ENCODE measurements at regions not wholly inside any gene's neighbourhood (a gene's known extent, or its start where the extent isn't known, plus 50 kb on each side); places are given as distances from the start of the nearest gene placed in this dataset.
"Not testable (repeated sequence)": the region's sequence is repeated elsewhere in the genome, so short reads cannot be mapped to it uniquely, and the experiment has no call there.

DNA sequence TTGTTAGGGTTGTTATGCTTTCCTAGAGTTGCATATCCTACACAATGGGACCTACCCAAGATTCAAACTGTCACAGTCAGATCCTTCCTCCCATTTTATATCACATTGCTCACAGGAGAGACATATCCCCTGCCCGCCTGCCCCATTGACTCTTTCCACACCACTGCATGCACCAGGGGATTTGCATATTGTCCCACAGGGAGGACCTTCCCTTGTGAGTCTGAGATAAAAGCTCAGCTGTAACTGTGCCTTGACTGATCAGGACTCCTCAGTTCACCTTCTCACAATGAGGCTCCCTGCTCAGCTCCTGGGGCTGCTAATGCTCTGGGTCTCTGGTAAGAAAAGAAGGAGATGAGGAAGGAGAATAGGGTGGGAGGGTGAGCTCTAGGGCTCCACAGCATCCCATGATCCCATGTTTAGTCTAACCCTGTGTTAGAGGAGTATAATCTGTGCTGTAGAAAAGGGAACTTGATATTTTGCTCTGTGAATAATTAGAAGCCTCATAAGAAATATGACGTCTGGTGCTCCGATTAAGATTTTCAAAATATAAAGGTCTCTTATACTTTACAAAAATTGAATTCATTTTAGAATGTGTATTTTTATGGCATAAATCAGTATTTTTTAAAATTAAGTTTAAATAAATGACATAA, 1268.4 kb downstream of the RPIA start:
- DNase-seq (ENCODE audit: low read depth), result not testable (repeated sequence)

DNA sequence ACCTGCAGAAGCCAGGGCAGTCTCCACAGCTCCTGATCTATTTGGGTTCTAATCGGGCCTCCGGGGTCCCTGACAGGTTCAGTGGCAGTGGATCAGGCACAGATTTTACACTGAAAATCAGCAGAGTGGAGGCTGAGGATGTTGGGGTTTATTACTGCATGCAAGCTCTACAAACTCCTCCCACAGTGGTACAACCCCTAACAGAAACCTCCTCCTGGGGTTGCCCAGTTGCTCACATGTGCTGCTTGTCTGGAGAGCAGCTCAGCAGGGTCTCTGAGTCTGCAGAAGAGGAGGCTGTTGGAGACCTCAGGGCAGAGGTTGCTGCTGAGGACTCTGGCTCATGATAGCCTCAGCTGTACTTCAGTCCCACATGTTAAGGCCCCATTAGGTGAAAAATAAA, 1269.1 kb downstream of the RPIA start:
- DNase-seq (ENCODE audit: low read depth), result not testable (repeated sequence)

DNA sequence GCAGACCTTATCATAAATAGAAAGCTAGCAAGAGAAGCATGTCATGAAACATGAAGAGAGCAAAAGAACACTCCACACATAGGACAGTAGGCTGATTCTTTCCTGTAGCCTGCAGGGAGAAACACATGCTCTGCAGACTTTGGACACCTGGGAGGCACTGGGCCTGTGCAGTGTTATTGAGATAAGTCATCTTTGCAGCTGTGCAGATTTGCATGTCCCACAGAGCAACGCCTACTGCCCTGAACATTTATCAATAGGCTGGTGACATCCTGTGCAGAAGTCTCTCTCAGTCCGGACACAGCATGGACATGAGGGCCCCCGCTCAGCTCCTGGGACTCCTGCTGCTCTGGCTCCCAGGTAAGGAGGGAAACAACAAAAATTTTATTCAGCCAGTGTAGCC, 1277.1 kb downstream of the RPIA start:
- DNase-seq (ENCODE audit: low read depth), result not testable (repeated sequence)

DNA sequence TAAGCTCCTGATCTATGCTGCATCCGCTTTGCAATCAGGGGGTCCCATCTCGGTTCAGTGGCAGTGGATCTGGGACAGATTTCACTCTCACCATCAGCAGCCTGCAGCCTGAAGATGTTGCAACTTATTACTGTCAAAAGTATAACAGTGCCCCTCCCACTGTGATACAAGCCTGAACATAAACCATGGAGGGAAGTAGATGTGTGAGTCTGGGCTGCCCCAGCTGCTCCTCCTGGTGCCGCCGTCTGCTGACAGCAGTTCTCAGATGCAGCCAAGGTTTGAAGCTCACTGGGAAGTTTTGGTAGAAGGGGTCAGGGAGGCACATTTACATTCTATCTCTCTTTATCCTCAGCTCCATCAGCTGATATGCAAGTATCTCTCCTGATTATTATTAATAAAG, 1277.7 kb downstream of the RPIA start:
- DNase-seq (ENCODE audit: low read depth), result not testable (repeated sequence)

DNA sequence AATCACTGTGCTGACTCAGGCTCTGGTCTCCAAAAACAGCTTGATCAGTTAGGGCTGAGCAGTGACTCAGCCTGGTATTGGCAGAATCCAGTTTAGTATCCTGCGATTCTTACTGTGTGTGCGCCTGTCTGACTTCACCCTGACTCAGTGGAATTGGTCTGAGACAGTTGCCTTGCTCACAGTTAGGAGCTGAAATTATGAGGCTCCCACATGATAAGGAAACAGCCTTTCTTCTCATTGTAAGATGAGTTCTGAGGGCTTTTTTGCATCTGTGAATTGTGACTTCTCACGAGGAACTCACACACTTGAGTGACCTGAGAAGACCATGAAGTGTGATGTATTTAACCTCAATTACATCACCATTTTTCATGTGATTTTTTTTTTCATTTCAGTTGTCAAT, 1282.4 kb downstream of the RPIA start:
- DNase-seq (ENCODE audit: low read depth), result peak; percentile 86

DNA sequence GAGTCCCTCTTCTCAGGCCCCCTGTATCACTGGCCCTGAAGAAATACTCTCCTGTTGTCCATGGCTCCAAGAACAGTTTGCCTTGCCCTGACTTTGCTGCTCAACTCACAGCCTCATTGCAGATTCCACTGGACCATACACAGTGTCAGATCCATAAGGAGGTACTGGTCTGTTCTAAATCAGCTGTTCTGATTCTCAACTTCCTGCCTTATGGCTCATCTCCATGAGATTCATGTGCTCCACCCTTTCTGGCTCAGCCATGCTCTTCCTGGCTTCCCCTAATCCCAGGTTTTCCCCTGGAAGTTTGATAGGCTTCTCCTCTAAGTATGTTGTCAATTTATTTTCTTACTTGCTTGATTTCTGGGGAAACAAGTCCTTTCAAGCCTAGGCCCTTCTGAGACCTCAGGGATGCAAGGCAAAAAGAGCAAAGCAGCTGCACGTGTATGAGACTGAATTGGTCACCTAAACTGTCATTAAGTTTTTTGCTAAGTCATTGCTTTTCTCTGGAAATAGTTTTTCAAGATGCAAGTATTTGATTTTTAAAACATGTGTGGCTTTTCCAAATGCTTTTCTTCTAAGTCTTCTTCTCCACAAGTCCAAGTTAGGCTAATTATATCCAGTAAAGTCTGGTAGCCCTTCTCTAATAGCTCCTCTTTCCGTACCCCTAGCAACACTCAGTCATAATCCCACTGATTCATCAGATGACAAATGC, 1288.5 kb downstream of the RPIA start:
- not testable (repeated sequence) for DNase-seq (ENCODE audit: low read depth)

DNA sequence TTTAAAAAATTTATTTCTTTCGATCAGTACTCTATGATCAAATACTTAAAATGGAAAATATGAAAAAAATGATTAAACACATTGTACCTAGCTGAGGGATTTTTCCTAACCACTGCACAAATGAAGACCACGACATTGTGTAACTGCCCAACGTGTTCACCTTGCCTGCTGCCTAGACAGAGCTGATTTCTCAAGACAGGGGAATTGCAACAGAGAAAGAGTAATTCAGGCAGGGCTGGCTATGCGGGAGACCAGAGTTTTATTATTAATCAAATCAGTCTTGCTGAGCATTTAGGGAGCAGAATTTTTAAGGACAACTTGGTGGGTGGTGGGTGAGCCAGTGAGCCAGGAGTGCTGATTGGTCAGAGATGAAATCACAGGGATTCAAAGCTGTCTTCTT, 1290.8 kb downstream of the RPIA start:
- DNase-seq (ENCODE audit: low read depth), result not testable (repeated sequence)

DNA sequence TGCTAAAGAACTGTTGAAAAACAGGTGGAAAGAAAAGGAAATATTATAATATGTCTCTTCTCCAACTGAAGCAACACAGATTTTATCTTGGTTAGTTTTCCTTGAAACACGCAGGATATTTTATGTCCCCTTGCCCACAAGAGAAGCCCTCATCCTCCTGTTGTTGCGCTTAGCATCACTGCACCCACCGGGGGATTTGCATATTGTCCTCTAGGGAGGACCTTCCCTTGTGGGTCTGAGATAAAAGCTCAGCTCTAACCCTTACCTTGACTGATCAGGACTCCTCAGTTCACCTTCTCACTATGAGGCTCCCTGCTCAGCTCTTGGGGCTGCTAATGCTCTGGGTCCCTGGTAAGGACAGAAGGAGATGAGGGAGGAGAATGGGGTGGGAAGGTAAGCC, 1294.2 kb downstream of the RPIA start:
- DNase-seq (ENCODE audit: low read depth), result not testable (repeated sequence)

DNA sequence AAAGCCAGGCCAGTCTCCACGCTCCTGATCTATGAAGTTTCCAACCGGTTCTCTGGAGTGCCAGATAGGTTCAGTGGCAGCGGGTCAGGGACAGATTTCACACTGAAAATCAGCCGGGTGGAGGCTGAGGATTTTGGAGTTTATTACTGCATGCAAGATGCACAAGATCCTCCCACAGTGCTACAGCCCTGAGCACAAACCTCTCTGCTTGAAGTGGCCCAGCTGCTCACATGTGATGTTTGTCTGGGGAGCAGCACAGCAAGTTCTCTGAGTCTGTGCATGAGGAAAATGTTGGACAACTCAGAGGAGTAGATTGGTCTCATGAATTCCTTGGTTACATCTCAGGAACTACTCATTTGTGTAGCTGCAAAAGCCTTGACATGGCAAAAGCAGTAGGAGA, 1295.1 kb downstream of the RPIA start:
- DNase-seq (ENCODE audit: low read depth), result not testable (repeated sequence)

DNA sequence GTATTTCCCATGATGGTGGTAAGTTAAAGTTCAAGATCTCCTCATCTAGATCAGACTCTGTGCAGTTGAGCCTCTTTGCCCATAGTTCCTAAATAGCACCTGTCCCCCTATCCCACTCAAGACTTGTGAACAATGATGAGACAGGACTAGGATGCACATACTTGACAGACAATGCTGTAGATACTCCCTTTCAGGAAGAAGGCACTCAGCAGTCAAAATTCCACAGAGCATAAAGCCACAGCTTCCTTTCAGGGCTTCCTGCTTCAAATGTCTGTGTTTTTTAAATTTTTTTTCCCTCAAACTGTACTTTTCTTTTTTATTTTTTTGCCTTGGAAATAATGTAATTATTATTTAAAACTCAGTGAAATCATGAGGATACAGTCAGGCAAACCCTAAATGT, 1305.3 kb downstream of the RPIA start:
- DNase-seq (ENCODE audit: low read depth), result not testable (repeated sequence)

DNA sequence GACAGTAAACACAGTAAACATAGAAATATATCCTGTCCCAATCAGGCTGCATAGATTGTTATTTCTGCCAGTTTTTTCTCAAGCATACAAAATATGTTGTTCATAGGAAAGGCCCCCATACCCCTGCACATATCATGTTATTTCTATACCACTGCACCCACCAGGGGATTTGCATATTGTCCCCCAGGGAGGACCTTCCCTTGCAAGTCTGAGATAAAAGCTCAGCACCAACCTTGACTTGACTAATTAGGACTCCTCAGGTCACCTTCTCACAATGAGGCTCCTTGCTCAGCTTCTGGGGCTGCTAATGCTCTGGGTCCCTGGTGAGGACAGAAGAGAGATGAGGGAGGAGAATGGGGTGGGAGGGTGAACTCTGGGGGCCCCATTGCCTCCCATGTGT, 1313.1 kb downstream of the RPIA start:
- not testable (repeated sequence) for DNase-seq (ENCODE audit: low read depth)

DNA sequence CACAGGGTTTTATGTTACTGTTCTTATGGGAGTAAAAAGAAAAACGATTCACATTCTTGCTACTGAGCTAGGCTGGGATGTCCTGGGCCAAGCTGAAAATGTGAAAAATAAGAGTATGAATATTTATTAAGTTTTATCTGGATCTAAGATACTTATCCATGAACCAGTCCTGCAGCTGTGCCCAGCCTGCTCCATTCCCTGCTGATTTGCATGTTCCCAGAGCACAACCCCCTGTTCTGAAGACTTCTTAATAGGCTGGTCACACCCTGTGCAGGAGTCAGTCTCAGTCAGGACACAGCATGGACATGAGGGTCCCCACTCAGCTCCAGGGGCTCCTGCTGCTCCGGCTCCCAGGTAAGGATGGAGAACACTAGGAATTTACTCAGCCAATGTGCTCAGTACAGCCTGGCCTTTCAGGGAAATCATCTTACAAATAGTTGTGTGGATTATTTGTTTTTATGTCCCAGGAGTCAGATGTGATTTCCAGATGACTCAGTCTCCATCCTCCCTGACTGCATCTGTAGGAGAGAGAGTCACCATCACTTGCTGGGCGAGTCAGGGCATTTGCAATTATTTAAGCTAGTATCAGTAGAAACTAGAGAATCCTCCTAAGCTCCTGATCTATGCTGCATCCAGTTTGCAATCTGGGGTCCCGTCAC, 1319.1 kb downstream of the RPIA start:
- peak; percentile 15 for DNase-seq (ENCODE audit: low read depth)

DNA sequence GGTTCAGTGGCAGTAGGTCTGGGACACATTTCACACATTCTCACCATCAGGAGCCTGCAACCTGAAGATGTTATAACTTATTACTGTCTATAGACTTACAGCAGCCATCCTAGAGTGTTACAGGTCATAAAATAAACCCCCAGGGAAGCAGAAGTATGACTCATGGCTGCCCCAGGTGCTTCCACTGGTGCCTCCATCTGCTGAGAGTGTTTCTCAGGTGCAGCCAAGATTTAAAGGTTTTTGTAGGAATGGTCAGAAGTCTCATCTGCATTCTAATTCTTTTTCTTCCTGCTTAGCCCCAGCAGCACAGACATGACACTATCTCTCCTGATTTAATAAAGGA, 1319.6 kb downstream of the RPIA start:
- not testable (repeated sequence) for DNase-seq (ENCODE audit: low read depth)

DNA sequence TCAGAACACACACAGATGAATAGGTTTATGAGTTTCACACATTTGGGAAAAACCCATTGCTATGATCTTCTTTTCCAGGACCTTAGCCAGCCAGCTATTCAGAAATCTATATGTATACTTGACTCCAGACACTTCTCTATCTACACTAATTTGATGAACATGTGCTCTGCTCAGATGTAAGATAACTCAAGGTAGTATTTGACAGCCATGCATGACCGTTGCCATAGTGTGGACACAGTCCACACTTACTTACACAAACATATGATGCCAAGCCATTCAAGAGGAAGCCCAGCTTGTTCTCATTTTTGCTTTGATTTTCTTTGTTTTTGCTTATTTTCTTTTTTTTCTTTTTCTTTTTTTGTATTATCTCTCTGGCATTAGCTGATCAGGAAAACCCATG, 1328.4 kb downstream of the RPIA start:
- not testable (repeated sequence) for DNase-seq (ENCODE audit: low read depth)

DNA sequence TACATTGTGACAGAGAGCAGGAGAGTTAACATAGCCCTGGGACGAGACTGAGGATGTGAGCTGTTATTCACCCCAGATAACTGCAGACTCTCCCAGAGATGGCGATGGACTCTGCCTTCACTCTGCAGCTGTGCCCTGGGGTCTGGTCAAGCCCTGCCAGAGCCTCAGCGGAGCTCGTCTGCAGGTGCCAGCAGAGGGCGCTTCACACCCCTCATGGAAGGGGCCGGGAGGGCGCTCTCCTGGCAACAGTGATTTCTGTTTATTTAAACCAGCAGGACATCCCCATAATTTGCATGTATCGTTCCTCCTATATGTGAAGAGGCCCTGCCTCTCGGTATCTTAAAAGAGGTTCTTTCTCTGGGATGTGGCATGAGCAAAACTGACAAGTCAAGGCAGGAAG, 1329.8 kb downstream of the RPIA start:
- not testable (repeated sequence) for DNase-seq (ENCODE audit: low read depth)

DNA sequence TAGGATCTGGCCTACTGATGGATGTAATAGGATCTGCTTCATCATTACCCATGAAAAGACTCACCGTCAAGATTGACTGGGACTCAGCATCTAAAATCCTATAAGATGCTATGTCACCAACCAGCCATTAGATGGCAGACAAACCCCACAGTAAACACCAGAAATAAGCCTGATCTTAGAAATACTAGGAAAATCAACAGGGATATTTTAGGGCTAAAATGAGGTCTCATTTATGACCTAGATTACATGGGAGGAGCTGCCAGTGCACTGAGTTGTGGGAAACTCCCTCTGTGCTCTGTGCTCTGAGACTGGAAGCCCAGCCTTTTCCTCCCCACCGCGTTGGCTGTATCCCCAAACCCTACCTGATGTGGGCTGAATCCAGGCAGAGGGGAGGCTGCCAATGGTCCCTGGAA, 1335.8 kb downstream of the RPIA start:
- DNase-seq (ENCODE audit: low read depth), result not testable (repeated sequence)

DNA sequence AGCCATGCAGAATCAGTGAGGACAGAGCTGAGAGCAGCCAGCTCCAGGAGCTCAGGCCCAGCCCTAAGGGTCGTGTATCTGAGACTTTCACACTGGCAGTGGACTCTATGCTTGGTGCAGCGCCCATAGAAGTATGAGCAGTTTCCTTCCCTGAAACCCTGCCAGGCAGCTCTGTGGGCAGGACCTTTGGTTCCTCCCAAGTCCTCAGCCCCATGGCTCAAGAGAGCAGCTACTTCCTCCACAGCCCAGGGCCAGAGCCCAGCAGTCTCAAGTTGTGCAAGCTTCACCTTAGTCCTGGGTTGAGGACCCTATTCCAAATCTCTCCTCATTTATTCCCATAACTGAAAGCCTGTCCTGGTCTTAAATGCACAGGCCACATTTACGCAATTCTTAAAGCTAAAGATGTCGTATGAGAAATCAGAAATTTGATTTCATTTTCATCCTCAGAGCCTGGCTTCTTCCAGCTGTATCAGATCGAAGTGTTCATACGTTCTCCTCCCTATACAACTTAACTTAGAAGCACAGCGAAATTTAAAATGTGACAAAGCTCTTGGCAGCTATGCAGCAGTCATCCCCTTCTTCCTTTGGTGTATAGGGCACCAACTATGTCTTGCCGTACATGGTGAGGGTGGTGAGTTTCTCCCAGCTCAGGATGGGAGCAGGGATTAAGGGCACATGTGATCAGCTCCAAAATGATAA, 1337.1 kb downstream of the RPIA start:
- not testable (repeated sequence) for DNase-seq (ENCODE audit: low read depth)

DNA sequence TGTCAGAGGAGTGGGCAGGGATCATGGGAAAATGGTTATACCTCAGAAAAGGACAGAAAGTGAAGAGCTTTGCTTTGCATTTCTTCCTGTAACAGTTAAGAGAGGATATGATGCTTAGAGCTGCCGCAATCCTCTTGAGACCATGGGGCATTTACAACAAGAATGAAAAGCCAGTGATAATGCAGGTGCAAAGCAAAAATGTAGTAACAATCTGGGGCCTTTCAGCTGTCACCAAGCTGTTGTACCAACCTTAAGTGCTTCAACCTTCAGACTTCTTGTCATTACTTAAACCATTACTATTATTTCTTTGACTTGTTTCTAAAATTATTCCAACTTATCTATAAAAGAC, 1337.6 kb downstream of the RPIA start:
- DNase-seq (ENCODE audit: low read depth), result not testable (repeated sequence)

DNA sequence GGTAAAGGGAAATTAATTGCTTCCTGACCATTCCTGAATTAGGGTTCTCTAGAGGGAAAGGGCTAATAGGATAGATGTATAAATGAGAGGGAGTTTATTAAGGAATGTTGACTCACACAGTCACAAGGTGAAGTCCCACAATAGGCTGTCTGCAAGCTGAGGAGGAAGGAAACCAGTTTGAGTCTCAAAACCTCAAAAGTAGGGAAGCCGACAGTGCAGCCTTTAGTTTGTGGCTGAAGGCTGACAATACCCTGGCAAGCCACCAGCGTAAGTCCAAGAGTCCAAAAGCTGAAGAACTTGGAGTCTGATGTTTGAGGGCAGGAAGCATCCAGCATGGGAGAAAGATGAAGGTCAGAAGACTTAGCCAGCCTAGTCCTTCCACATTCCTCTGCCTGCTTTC, 1340.8 kb downstream of the RPIA start:
- not testable (repeated sequence) for DNase-seq (ENCODE audit: low read depth)

DNA sequence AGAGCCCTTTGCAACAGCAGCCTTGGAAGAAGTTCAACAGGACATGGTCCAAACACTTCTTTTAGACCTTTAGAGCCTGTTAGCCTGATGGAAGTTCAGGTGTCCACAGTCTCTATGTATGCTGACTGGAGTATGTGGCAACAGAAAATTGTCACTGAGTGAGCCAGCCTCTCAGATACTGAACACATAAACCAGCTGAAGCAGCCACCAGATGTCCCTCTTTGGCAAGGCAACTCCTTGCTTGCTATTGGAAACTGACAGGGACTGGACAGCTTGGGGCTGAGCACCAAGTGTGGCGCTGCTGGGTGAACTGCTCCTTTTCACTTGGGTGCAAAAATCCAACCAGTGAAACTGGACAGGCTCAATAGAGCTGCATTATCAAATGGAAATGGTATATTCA, 1344.9 kb downstream of the RPIA start:
- peak; percentile 15 for DNase-seq (ENCODE audit: low read depth)

DNA sequence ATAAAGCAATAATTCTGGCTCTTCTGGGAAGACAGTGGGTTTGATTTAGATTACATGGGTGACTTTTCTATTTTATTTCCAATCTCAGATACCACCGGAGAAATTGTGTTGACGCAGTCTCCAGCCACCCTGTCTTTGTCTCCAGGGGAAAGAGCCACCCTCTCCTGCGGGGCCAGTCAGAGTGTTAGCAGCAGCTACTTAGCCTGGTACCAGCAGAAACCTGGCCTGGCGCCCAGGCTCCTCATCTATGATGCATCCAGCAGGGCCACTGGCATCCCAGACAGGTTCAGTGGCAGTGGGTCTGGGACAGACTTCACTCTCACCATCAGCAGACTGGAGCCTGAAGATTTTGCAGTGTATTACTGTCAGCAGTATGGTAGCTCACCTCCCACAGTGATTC, 1347.6 kb downstream of the RPIA start:
- peak; percentile 19 for DNase-seq (ENCODE audit: low read depth)

DNA sequence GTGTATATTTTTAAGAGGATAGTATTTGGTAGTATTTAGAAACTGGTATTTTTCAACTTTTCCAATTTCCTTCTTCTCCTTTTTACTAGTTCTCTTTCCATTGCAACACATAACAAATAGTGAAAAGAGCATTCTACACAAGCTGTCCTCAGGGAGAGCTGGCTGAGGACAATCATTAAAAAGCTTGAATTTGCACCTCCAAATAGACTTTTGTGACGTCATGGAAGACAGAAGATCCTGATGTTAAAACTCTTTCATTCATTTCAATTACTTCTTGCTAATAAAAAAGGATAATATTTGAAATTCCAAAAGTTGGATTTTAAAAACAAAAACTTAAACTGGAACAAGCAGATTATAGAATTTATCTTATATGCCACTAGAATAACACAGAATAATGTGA, 1356.3 kb downstream of the RPIA start:
- not testable (repeated sequence) for DNase-seq (ENCODE audit: low read depth)
